SK-N-SH (cell line): ENCODE measurements at regions not wholly inside any gene's neighbourhood (a gene's known extent, or its start where the extent isn't known, plus 50 kb on each side); places are given as distances from the start of the nearest gene placed in this dataset.

Experiments
- CTCF ChIA-PET: fragments of 300-600, 350-600 bp; formaldehyde crosslinking; extraction: SDS; loops from one replicate; lab custom pipeline; 2021; lab: Yijun Ruan, JAX
- POLR2A ChIA-PET: fragments of 350-600 bp; sonication (Branson Sonifier 250); formaldehyde crosslinking; extraction: SDS; loops from one replicate; lab custom pipeline; 2020; ENCODE audit warnings: antibody characterized with exemption, inconsistent platforms; lab: Yijun Ruan, JAX
- DNase-seq: peaks from one replicate; pipeline ENCODE4 v3.0.0; 2012
- H2AFZ ChIP-seq: fragments of 200-600 bp; sonication (generic); 2 replicates; pipeline ENCODE4 v1.8.1; 2016; ENCODE audit warnings: antibody characterized with exemption, mild to moderate bottlenecking, low read depth
- H3F3A ChIP-seq: fragments of 200-600 bp; sonication (generic); replicated peaks from 2 replicates; pipeline ENCODE3; 2016; ENCODE audit warnings: antibody characterized with exemption, mild to moderate bottlenecking; ENCODE audit not compliant: insufficient read depth
- H3K27ac ChIP-seq, 2 experiments: fragments of 200-500 bp in 1 of 2; fragments of 200-600 bp in 1 of 2; sonication (Bioruptor generic) in 1 of 2; sonication (generic), shearing (Covaris generic) in 1 of 2; 2 replicates each; pipeline versions ENCODE4 v1.5.1 to v1.6.1; 2014 to 2016; ENCODE audit warnings: low read depth in 2 of 2, inconsistent platforms in 1 of 2, low read length in 1 of 2, mild to moderate bottlenecking in 1 of 2, mixed read lengths in 1 of 2
- H3K27me3 ChIP-seq: fragments of 200-600 bp; sonication (generic), shearing (Covaris generic); 2 replicates; pipeline ENCODE4 v1.6.1; 2016; ENCODE audit warnings: mixed run types; ENCODE audit not compliant: insufficient read depth
- H3K36me3 ChIP-seq, 2 experiments: fragments of 200-500 bp in 1 of 2; fragments of 200-600 bp in 1 of 2; sonication (Bioruptor generic) in 1 of 2; sonication (generic) in 1 of 2; replicated peaks in 1 of 2; 2 replicates each; pipeline versions ENCODE3 to v1.5.1; 2014 to 2016; ENCODE audit warnings: low read length in 1 of 2, mild to moderate bottlenecking in 1 of 2; ENCODE audit not compliant: insufficient read depth in 2 of 2, control insufficient read depth in 1 of 2
- H3K4me1 ChIP-seq, 2 experiments: fragments of 200-500 bp in 1 of 2; fragments of 200-600 bp in 1 of 2; sonication (Bioruptor generic) in 1 of 2; sonication (generic), shearing (Covaris generic) in 1 of 2; 2 replicates each; pipeline versions ENCODE4 v1.5.1 to v1.6.1; 2014 to 2016; ENCODE audit warnings: low read depth in 1 of 2, low read length in 1 of 2, mixed run types in 1 of 2; ENCODE audit not compliant: insufficient read depth in 2 of 2, control insufficient read depth in 1 of 2
- H3K4me2 ChIP-seq: fragments of 200-600 bp; sonication (generic), shearing (Covaris generic); 2 replicates; pipeline ENCODE4 v1.6.1; 2017; ENCODE audit warnings: mixed run types
- H3K4me3 ChIP-seq, 2 experiments: fragments of 200-500 bp in 1 of 2; fragments of 200-600 bp in 1 of 2; sonication (Bioruptor generic) in 1 of 2; sonication (generic), shearing (Covaris generic) in 1 of 2; 2 replicates each; pipeline versions ENCODE4 v1.5.1 to v1.8.1; 2014 to 2016; ENCODE audit warnings: low read depth in 2 of 2, inconsistent platforms in 1 of 2, low read length in 1 of 2, mild to moderate bottlenecking in 1 of 2, mixed read lengths in 1 of 2, moderate library complexity in 1 of 2
- H3K79me2 ChIP-seq: fragments of 200-600 bp; sonication (generic); 2 replicates; pipeline ENCODE4 v1.8.1; 2017; ENCODE audit warnings: mild to moderate bottlenecking; ENCODE audit not compliant: insufficient read depth
- H3K9ac ChIP-seq: fragments of 200-600 bp; sonication (generic); 2 replicates; pipeline ENCODE4 v1.6.1; 2017; ENCODE audit warnings: mixed run types
- H3K9me2 ChIP-seq: fragments of 200-600 bp; sonication (generic); 2 replicates; pipeline ENCODE4 v1.6.1; 2017; ENCODE audit warnings: mixed run types
- H3K9me3 ChIP-seq: fragments of 200-600 bp; sonication (generic); 2 replicates; pipeline ENCODE4 v1.6.1; 2017; ENCODE audit warnings: mixed run types, mild to moderate bottlenecking, moderate library complexity
- H4K20me1 ChIP-seq: fragments of 200-600 bp; sonication (generic); 2 replicates; pipeline ENCODE4 v1.6.1; 2017; ENCODE audit warnings: mild to moderate bottlenecking, mixed run types; ENCODE audit not compliant: insufficient read depth
- CHD2 ChIP-seq: fragments of 150-350 bp; IDR thresholded peaks from 2 replicates; pipeline ENCODE4 v1.6.1; 2018; ENCODE audit warnings: low read length; ENCODE audit not compliant: partially characterized antibody
- EP300 ChIP-seq, 2 experiments: IDR thresholded peaks; 2 replicates each; pipeline versions ENCODE4 v1.4.0 to v1.6.1; 2012; ENCODE audit warnings: borderline replicate concordance in 1 of 2, low read depth in 1 of 2, low read length in 1 of 2
- FOXJ3 ChIP-seq: sonication (generic); formaldehyde crosslinking; IDR thresholded peaks from 2 replicates; pipeline ENCODE4 v1.5.1; 2020; ENCODE audit warnings: mild to moderate bottlenecking, missing genetic modification reagents
- GABPA ChIP-seq: IDR thresholded peaks from 2 replicates; pipeline ENCODE4 v1.4.0; 2012; ENCODE audit warnings: low read depth, mild to moderate bottlenecking
- MXI1 ChIP-seq: IDR thresholded peaks from 2 replicates; pipeline ENCODE4 v1.6.1; 2012; ENCODE audit warnings: mild to moderate bottlenecking, low read depth, low read length, improper control_type of control experiment
- PBX3 ChIP-seq: IDR thresholded peaks from 2 replicates; pipeline ENCODE4; 2012
- POLR2AphosphoS5 ChIP-seq: IDR thresholded peaks from 2 replicates; pipeline ENCODE4 v1.6.1; 2012; ENCODE audit warnings: low read depth, low read length
- RAD21 ChIP-seq: IDR thresholded peaks from 2 replicates; pipeline ENCODE4 v1.6.1; 2012; ENCODE audit warnings: mild to moderate bottlenecking, low read length
- RCOR1 ChIP-seq: fragments of 150-350 bp; IDR thresholded peaks from 2 replicates; pipeline ENCODE4 v1.6.1; 2017; ENCODE audit warnings: antibody characterized with exemption, low read length
- RFX5 ChIP-seq: IDR thresholded peaks from 2 replicates; pipeline ENCODE4 v1.6.1; 2012; ENCODE audit warnings: mild to moderate bottlenecking, improper control_type of control experiment, low read length
- RXRA ChIP-seq: IDR thresholded peaks from 2 replicates; pipeline ENCODE4 v1.4.0; 2012; ENCODE audit warnings: low read depth, mild to moderate bottlenecking, borderline replicate concordance
- SIN3A ChIP-seq: IDR thresholded peaks from 2 replicates; pipeline ENCODE4 v1.6.1; 2012; ENCODE audit warnings: low read depth, mild to moderate bottlenecking, low read length, moderate library complexity, borderline replicate concordance
- SMC3 ChIP-seq: IDR thresholded peaks from 2 replicates; pipeline ENCODE4 v1.6.1; 2012; ENCODE audit warnings: low read depth, low read length, improper control_type of control experiment
- USF2 ChIP-seq: fragments of 150-350 bp; IDR thresholded peaks from 2 replicates; pipeline ENCODE4 v1.6.1; 2017; ENCODE audit warnings: antibody characterized with exemption, low read length, low read depth, borderline replicate concordance
- ZBTB33 ChIP-seq: IDR thresholded peaks from 2 replicates; pipeline ENCODE4 v1.4.0; 2012; ENCODE audit warnings: low read depth, borderline replicate concordance
- WGBS: methylation state at CpG from one replicate; pipeline ENCODE4 v1.1.6; 2017; ENCODE audit warnings: low lambda C conversion rate; 5-methylcytosine and 5-hydroxymethylcytosine counted together

- TF ChIP-seq RAD21 (0 out of 2 replicates have a peak, but pooled peaks have one; percentile 4), CHD2 (peak; percentile 53), EP300 (IDR thresholded peaks at IDR 0.05; ENCODE audit: borderline replicate concordance in 1 of 2, low read depth in 1 of 2, low read length in 1 of 2) (peak in 1 of 2 experiments; percentile 84; a peak in 2 of 4 replicates), GABPA (no peak), SMC3 (no peak), RCOR1 (no peak)
- ChIA-PET POLR2A (interaction anchor here (0.6 to 2.6 kb wide), 3 partner anchors 11 to 14 kb away, joined by 3 to 16 read pairs (median 3); no protein-coding TSS in a partner anchor), CTCF (interaction anchor here (0.9 to 3.6 kb wide), 7 partner anchors 12 to 195 kb away, joined by 3 to 19 read pairs (median 5); partner anchors contain the start of gene ZW10)
- Histone ChIP-seq H3K9me2 (no peaks in the 10 kb centered on the region), H3K4me3 (no peak overlapping the region), H3K79me2 (no peaks in the 10 kb centered on the region), H4K20me1 (no peaks in the 10 kb centered on the region), H3K36me3 (no peaks in the 10 kb centered on the region), H3K27me3 (no peaks in the 10 kb centered on the region), H3F3A (no peaks in the 10 kb centered on the region), H3K4me2 (no peak overlapping the region), H3K4me1 (peaks cover 0 to 58% of the 10 kb centered on the region in 2 experiments; a peak in 1 of 4 replicates), H2AFZ (no peak overlapping the region), H3K27ac (peak overlapping the region in 1 of 2 experiments; percentile 90; a peak in 2 of 4 replicates), H3K9ac (no peak overlapping the region), H3K9me3 (no peaks in the 10 kb centered on the region)
- DNase-seq, result peak; percentile 48
- 28% methylated on average over 1 of the region's 1 CpG for WGBS
Observed at GRCh38 chr11:113578033-113578380, 102.8 kb upstream of the DRD2 start.

- no peaks in the 10 kb centered on the region for H4K20me1 ChIP-seq
- 32% methylated on average over 5 of the region's 6 CpGs for WGBS
- H3F3A ChIP-seq, result no peaks in the 10 kb centered on the region
- no peak overlapping the region for H3K4me3 ChIP-seq
- ChIA-PET POLR2A (interaction anchor here (0.6 to 2.6 kb wide), 3 partner anchors 11 to 15 kb away, joined by 3 to 16 read pairs (median 3); no protein-coding TSS in a partner anchor), CTCF (interaction anchor here (0.9 to 3.6 kb wide), 6 partner anchors 11 to 153 kb away, joined by 3 to 19 read pairs (median 6); no protein-coding TSS in a partner anchor)
- no peaks in the 10 kb centered on the region for H3K79me2 ChIP-seq
- H3K9me3 ChIP-seq, result no peaks in the 10 kb centered on the region
- H3K27ac ChIP-seq, result peak overlapping the region in 1 of 2 experiments; percentile 90; a peak in 2 of 4 replicates
- H2AFZ ChIP-seq, result no peak overlapping the region
- no peak overlapping the region for H3K4me2 ChIP-seq
- H3K9me2 ChIP-seq, result no peaks in the 10 kb centered on the region
- peaks cover 0 to 58% of the 10 kb centered on the region in 2 experiments; a peak in 1 of 4 replicates for H3K4me1 ChIP-seq
- no peaks in the 10 kb centered on the region for H3K27me3 ChIP-seq
- DNase-seq, result peak; percentile 44
- H3K9ac ChIP-seq, result no peak overlapping the region
- TF ChIP-seq FOXJ3 (CRISPR knock-in tag) (no peak), RFX5 (no peak), EP300 (IDR thresholded peaks at IDR 0.05; ENCODE audit: borderline replicate concordance in 1 of 2, low read depth in 1 of 2, low read length in 1 of 2) (no peak), POLR2AphosphoS5 (no peak), ZBTB33 (no peak), RXRA (no peak), PBX3 (no peak), SIN3A (no peak), USF2 (no peak), MXI1 (no peak), RAD21 (no peak)
- H3K36me3 ChIP-seq, result no peaks in the 10 kb centered on the region
Observed at GRCh38 chr11:113577356-113578032, 102.3 kb upstream of the DRD2 start.
